DMS79 treated with DMSO at 0.1 percent for 48 hours (cell line): ENCODE measurements at regions not wholly inside any gene's neighbourhood (a gene's known extent, or its start where the extent isn't known, plus 50 kb on each side); places are given as distances from the start of the nearest gene placed in this dataset.
"Not testable (repeated sequence)": the region's sequence is repeated elsewhere in the genome, so short reads cannot be mapped to it uniquely, and the experiment has no call there.

ENCODE experiments used
- DNase-seq: peaks from one replicate; lab custom pipeline; 2025; lab: John Stamatoyannopoulos, UW

GRCh38 chr5:99061299-99061698 is 132.5 kb upstream of the CHD1 start:
- DNase-seq = no peak

GRCh38 chr5:99060306-99061261 is 131.8 kb upstream of the CHD1 start:
- DNase-seq = peak; percentile 24

DNA sequence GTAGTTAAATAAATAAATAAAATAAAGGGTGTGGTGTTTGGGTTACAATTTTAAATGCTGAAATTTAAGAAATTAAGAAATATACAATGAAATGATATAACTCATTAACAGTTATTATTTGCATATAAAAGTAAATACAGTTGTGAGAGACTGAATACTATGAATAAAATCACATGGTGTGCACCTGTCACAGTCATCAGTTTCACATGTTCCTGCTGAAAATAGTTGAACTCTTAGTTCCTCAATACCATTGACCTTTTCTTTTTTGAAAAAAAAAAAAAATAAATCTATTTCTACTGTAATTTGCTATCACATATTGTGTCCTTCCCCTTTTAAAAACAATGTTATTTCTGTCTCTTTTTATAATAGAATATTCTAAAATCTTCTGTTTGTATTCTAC is 130.9 kb upstream of the CHD1 start:
- no peak for DNase-seq

DNA sequence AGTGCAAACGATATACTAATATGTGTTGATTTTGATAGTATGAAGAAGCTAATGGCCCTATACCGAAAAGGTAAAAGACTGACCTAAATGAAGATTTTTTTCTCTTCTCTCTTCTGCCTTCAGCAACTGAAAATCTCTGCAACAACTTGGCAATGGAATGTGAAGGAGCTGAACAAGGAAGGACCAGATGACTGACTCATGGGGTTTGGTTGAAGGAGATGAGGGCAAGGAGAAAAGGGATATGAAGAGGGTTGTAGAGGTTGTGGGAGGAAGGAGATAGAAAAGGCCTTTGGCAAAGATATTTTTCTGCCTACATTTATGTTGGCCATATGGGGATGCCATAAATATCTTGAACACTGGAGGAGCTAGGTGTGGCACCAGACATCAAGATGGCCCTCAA is 129.7 kb upstream of the CHD1 start:
- DNase-seq = no peak

GRCh38 chr5:99054972-99055371 is 126.2 kb upstream of the CHD1 start:
- no peak for DNase-seq

DNA sequence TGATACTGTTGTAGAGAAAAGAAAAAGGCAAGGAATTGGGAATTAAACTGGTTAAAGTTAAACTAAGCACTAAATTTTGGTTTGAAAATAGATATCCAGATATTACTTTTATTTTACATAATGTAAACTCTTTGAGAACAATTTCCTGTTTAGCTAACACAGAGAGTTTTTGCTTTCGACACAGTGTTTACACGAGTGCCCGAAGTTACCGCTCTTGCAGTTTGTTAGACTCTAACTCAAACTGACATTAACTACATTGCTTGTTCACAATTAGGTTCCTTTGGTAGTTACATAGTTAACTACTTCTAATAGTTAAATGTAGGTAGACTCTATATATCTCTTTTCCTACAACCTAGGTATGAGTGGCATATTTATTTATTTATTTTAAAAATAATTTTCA is 117.1 kb upstream of the CHD1 start:
- DNase-seq = no peak

GRCh38 chr5:99043257-99043656 is 114.5 kb upstream of the CHD1 start:
- DNase-seq = not testable (repeated sequence)

DNA sequence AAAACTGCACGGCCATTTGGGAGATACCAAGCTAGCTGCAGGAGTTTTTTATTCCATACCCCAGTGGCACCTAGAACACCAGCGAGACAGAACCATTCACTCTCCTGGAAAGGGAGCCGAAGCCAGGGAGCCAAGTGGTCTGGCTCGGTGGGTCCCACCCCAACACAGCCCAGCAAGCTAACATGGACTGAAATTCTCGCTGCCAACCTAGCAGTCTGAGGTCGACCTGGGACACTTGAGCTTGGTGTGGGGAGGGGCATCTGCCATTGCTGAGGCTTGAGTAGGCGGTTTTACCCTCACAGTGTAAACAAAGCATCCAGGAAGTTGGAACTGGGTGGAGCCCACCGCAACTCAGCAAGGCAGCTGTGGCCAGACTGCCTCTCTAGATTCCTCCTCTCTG is 108.9 kb upstream of the CHD1 start:
- no peak for DNase-seq

GRCh38 chr5:99035942-99036341 is 107.1 kb upstream of the CHD1 start:
- no peak for DNase-seq

DNA sequence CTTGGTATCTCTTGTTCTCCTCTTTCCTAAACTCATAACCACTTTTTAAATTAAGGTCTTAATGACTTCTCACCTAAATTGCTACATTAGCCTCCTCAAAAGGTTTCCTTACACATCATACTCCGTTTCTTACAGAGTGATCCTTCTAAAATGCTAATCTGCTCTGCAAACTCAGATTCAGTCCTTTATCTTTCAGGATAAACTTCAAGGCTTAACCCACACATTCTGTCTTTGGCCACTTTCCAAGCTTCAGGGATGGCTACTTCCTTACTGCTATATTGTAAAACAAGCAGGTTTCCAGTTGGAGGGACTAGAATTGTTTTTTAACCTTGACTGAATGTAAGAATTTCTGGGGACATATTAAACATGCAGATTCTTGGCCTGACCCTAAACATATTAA is 105.5 kb upstream of the CHD1 start:
- DNase-seq = no peak

- no peak for DNase-seq
These were observed 104.5 kb upstream of the CHD1 start for GRCh38 chr5:99033014-99033900.

GRCh38 chr5:99032234-99033013 is 103.6 kb upstream of the CHD1 start:
- DNase-seq = no peak

DNA sequence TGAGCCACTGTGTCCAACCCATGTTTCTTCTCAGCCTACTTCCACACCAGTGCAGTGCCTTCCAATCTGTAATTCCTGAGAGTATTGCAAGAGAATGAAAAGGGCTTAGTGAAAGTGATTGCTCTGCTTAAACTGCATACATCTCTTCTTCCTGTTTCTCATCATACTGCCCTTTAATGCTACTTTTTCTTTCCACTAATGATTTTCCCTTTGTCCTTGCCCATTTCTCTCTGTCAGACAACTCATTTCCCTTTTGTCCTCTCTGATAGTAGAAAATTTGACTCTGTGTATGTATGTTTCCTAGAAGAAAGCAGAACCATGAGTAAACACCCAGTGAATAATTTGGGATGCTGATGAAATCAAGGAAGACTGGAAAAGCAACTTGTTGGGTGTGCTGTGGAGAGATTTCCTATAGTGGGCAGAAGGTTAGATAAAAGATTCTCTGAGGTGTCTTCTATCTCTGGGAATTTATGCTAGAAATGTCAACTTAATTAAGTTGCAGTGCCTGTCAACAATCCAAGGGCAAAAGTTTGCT is 102.2 kb upstream of the CHD1 start:
- DNase-seq = no peak

GRCh38 chr5:99029172-99029571 is 100.4 kb upstream of the CHD1 start:
- no peak for DNase-seq

- not testable (repeated sequence) for DNase-seq
These were observed 99.4 kb upstream of the CHD1 start for GRCh38 chr5:99028170-99028569.

- DNase-seq = no peak
These were observed 96.7 kb upstream of the CHD1 start for GRCh38 chr5:99025298-99026045.

DNA sequence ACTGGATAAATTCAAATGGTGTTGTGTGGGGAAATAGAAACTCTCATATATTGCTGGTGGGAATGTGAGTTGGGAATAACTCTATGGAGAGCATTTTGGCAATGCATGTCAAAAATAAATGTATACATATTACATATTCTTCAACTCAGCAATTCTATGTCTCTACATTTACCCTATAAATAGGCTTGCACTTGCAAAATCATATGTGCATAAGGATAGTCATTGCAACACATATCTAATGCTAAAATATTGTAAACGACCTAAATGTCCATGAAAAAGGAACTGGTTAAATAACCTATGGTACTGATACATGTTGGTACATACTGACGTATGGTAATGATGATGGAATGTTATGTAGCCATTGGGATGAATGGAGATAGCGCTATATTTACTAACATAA is 94.5 kb upstream of the CHD1 start:
- no peak for DNase-seq

DNA sequence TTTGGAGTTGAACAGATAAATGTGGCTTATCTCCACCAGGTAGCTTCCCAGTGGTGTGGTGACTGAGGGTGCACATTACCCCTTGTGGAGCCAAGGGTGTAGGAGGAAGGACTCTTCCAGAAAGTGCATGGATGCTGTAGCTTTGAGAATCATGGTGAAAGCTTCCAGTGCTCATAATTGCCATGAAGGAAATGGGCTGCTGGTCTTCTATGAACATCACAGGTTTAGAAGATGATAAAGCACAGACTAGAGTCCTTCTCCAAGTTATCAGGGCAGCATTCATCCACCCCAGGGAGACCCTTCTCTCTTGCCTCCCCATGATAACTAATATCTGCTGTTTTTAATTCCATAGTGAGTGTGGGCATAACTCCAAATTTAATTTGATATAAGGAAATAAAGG is 93.4 kb upstream of the CHD1 start:
- DNase-seq = no peak

DNA sequence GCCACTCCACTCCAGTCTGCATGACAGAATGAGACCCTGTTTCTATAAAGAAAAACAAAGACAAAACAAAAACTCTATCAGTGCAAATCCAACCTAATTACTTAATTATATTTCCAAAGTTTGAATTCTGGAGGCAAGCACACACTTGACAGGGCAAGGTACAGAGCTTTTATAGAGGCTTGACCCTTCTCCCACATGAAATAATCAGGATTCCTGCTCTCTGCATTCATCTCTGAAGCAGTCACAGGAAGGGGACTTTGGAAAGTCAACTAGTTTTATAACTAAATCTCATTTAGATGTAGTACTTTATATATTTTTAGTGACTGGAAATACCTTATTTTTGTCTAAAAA is 91.9 kb upstream of the CHD1 start:
- DNase-seq = no peak

GRCh38 chr5:99019812-99020697 is 91.2 kb upstream of the CHD1 start:
- no peak for DNase-seq
